ENCODE measurements at regions not wholly inside any gene's neighbourhood (a gene's known extent, or its start where the extent isn't known, plus 50 kb on each side); places are given as distances from the start of the nearest gene placed in this dataset.

DNA sequence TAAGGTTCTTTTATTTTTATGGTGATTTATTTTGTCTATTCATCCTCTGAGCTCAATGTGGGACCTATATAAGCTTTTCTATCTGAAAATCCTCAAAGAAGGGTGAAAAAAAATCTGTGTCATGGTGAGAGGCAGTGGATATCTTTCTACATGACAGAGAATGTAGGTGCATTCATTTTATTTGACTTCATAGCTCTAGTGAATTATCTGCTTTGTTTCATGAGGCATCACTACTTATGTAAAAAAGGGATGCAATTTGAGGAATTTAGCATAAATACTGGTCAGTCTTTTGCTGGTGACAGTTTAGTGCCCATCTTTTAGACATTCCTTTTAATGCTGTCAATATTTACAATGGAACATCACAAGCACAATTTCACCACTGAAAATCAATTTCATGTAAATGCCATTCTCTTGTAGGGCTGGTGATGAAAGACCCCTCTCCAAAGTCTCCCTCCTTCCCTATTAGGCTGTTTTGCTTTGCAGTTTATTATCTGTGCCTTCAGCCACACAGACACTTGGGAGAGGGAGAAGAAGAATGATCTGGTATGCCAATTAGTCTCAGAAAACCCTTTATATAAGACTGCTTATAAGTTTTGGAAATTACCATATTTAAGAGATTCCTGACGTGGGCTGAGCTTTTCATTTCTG, 148.3 kb upstream of the NXPH2 start:
- Histone ChIP-seq H3K9me3 (no peaks in the 10 kb centered on the region), H3K27me3 (no peaks in the 10 kb centered on the region), H3K4me3 (no peak overlapping the region), H3K4me1 (no peaks in the 10 kb centered on the region), H3K36me3 (no peaks in the 10 kb centered on the region), H3K27ac (no peak overlapping the region)
- no peak for DNase-seq
- WGBS, 2 donors, result 43 to 47% methylated on average over 1 of the region's 1 CpG
- ATAC-seq, result no peak
- no peak for FAIRE-seq
- intact Hi-C loops (cut with DNase I), result no loop called here
- TF ChIP-seq CTCF (IDR thresholded peaks at IDR 0.05), result no peak

GRCh38 chr2:138922973-138923563, 142.9 kb upstream of the NXPH2 start:
- Histone ChIP-seq H3K9me3 (no peaks in the 10 kb centered on the region), H3K4me1 (no peaks in the 10 kb centered on the region), H3K36me3 (no peaks in the 10 kb centered on the region), H3K27ac (no peak overlapping the region), H3K27me3 (no peaks in the 10 kb centered on the region), H3K4me3 (no peak overlapping the region)
- peak; percentile 47 for FAIRE-seq
- no peak for TF ChIP-seq CTCF (IDR thresholded peaks at IDR 0.05)
- intact Hi-C loops (cut with DNase I), result no loop called here
- DNase-seq, result no peak
- WGBS, 2 donors, result 23 to 40% methylated on average over 2 of the region's 2 CpGs
- no peak for ATAC-seq

GRCh38 chr2:138919120-138919747, 139.0 kb upstream of the NXPH2 start:
- no peak overlapping the region for H3K4me3 ChIP-seq
- FAIRE-seq (no peak), DNase-seq (no peak), ATAC-seq (peak in 1 of 4 donors; percentile 27)
- 32 to 40% methylated on average over 4 of the region's 4 CpGs for WGBS, 2 donors
- H3K4me1 ChIP-seq, result no peaks in the 10 kb centered on the region
- intact Hi-C loops (cut with DNase I), result no loop called here
- no peaks in the 10 kb centered on the region for H3K36me3 ChIP-seq
- H3K27me3 ChIP-seq, result no peaks in the 10 kb centered on the region
- no peaks in the 10 kb centered on the region for H3K9me3 ChIP-seq
- no peak overlapping the region for H3K27ac ChIP-seq
- TF ChIP-seq CTCF (IDR thresholded peaks at IDR 0.05), result no peak

GRCh38 chr2:138910427-138910826, 130.2 kb upstream of the NXPH2 start:
- Histone ChIP-seq H3K4me1 (no peaks in the 10 kb centered on the region), H3K36me3 (no peaks in the 10 kb centered on the region), H3K27me3 (no peaks in the 10 kb centered on the region), H3K27ac (no peak overlapping the region), H3K4me3 (no peak overlapping the region), H3K9me3 (no peaks in the 10 kb centered on the region)
- intact Hi-C loops (cut with DNase I), result no loop called here
- WGBS, 2 donors, result 59 to 80% methylated on average over 1 of the region's 1 CpG
- no peak for FAIRE-seq
- no peak for DNase-seq
- TF ChIP-seq CTCF (IDR thresholded peaks at IDR 0.05), result no peak
- no peak for ATAC-seq

- intact Hi-C loops (cut with DNase I), result no loop called here
- Histone ChIP-seq H3K4me1 (no peaks in the 10 kb centered on the region), H3K27ac (no peak overlapping the region), H3K4me3 (no peak overlapping the region), H3K27me3 (no peaks in the 10 kb centered on the region), H3K9me3 (no peaks in the 10 kb centered on the region), H3K36me3 (no peaks in the 10 kb centered on the region)
- no peak for FAIRE-seq
- DNase-seq, result no peak
- no peak for TF ChIP-seq CTCF (IDR thresholded peaks at IDR 0.05)
- WGBS, 2 donors, result 75 to 97% methylated on average over 2 of the region's 2 CpGs
- ATAC-seq, result no peak
Measured at GRCh38 chr2:138906549-138906948, 126.4 kb upstream of the NXPH2 start.

Data from pancreas (tissue), 10 donors.